Endothelial cell of umbilical vein (primary cell): ENCODE measurements at regions not wholly inside any gene's neighbourhood (a gene's known extent, or its start where the extent isn't known, plus 50 kb on each side); places are given as distances from the start of the nearest gene placed in this dataset.

Source experiments
- BruUV-seq: library from RNA; stranded (reverse); fragments of 400-500 nt; replicated peaks from 2 replicates; lab custom pipeline; 2021; lab: Mats Ljungman, UMichigan
- CTCF ChIA-PET: fragments of 300-600, 350-600 bp; sonication (Branson Sonifier 250); formaldehyde crosslinking; loops from one replicate; lab custom pipeline; 2021; ENCODE audit warnings: antibody characterized with exemption, inconsistent platforms; lab: Charles Lee
- POLR2A ChIA-PET: fragments of 300-600, 350-600 bp; sonication (Branson Sonifier 250); formaldehyde crosslinking; loops from one replicate; lab custom pipeline; 2021; ENCODE audit warnings: antibody characterized with exemption, inconsistent platforms; lab: Charles Lee
- DNase-seq: peaks from one replicate; pipeline ENCODE4 v3.0.0-alpha.2; 2011; ENCODE audit warnings: low read depth, low spot score
- FAIRE-seq: peaks from 2 replicates; lab custom pipeline; 2011; peaks lifted over from hg19 to GRCh38; lab: Jason Lieb, UNC
- H2AFZ ChIP-seq: 2 replicates; pipeline ENCODE4 v1.6.0; 2012; ENCODE audit warnings: low read depth, low read length, control low read depth, inconsistent platforms
- H3K27ac ChIP-seq: 2 replicates; pipeline ENCODE4 v1.5.1; 2011; ENCODE audit warnings: low read depth, mild to moderate bottlenecking, control low read depth, low read length, moderate library complexity; ENCODE audit not compliant: insufficient read depth
- H3K27me3 ChIP-seq, 2 experiments: 2 replicates each; pipeline versions ENCODE4 v1.6.0 to v1.6.1; 2011; ENCODE audit warnings: low read length in 2 of 2, mixed read lengths in 1 of 2; ENCODE audit not compliant: control insufficient read depth in 2 of 2, insufficient read depth in 2 of 2
- H3K36me3 ChIP-seq, 2 experiments: 2 replicates in 1 of 2; 3 replicates in 1 of 2; pipeline ENCODE4 v1.5.1; 2011; ENCODE audit warnings: low read length in 2 of 2, mild to moderate bottlenecking in 1 of 2, moderate library complexity in 1 of 2; ENCODE audit not compliant: control insufficient read depth in 2 of 2, insufficient read depth in 2 of 2; ENCODE audit errors: extremely low read depth in 1 of 2
- H3K4me1 ChIP-seq: 3 replicates; pipeline ENCODE4 v1.5.1; 2011; ENCODE audit warnings: mild to moderate bottlenecking, low read length; ENCODE audit not compliant: control insufficient read depth, insufficient read depth; ENCODE audit errors: extremely low read depth
- H3K4me2 ChIP-seq: 2 replicates; pipeline ENCODE4 v1.6.1; 2011; ENCODE audit warnings: low read length, control low read depth, mixed read lengths; ENCODE audit not compliant: insufficient read depth
- H3K4me3 ChIP-seq, 3 experiments: fragments of 200-600 bp in 1 of 3; sonication (generic), shearing (Covaris generic) in 1 of 3; replicated peaks in 1 of 3; 2 replicates each; pipeline ENCODE4 v1.5.1; 2011 to 2016; ENCODE audit warnings: control low read depth in 3 of 3, low read length in 3 of 3, mild to moderate bottlenecking in 2 of 3, inconsistent platforms in 1 of 3, low read depth in 1 of 3, moderate library complexity in 1 of 3; ENCODE audit not compliant: insufficient read depth in 1 of 3
- H3K79me2 ChIP-seq: 2 replicates; pipeline ENCODE4 v1.6.0; 2012; ENCODE audit warnings: low read length, inconsistent platforms; ENCODE audit not compliant: control insufficient read depth, insufficient read depth
- H3K9ac ChIP-seq: replicated peaks from 2 replicates; pipeline ENCODE3; 2011; ENCODE audit warnings: low read length, control low read depth; ENCODE audit not compliant: insufficient read depth; ENCODE audit errors: extremely low read depth
- H3K9me1 ChIP-seq: replicated peaks from 3 replicates; pipeline ENCODE4 v1.6.0; 2011; ENCODE audit warnings: mild to moderate bottlenecking, low read length; ENCODE audit not compliant: control insufficient read depth, insufficient read depth; ENCODE audit errors: extremely low read depth
- H3K9me3 ChIP-seq: replicated peaks from 2 replicates; pipeline ENCODE4 v1.5.1; 2012; ENCODE audit warnings: low read length, inconsistent platforms; ENCODE audit not compliant: control insufficient read depth, insufficient read depth
- H4K20me1 ChIP-seq: replicated peaks from 2 replicates; pipeline ENCODE3; 2011; ENCODE audit warnings: mild to moderate bottlenecking, low read length; ENCODE audit not compliant: control insufficient read depth, insufficient read depth; ENCODE audit errors: extremely low read depth
- CTCF ChIP-seq, 2 donors: IDR thresholded peaks; 1 replicate in 1 of 2; 2 replicates in 1 of 2; pipeline ENCODE4 v1.5.1; 2011; ENCODE audit warnings: low read length in 2 of 2, mild to moderate bottlenecking in 2 of 2, moderate library complexity in 2 of 2, control low read depth in 1 of 2, inconsistent platforms in 1 of 2, low read depth in 1 of 2; ENCODE audit not compliant: insufficient read depth in 1 of 2; ENCODE audit errors: extremely low read depth in 1 of 2
- EZH2 ChIP-seq: IDR thresholded peaks from 2 replicates; pipeline ENCODE4 v1.6.1; 2012; ENCODE audit warnings: borderline replicate concordance, low read depth, mild to moderate bottlenecking, moderate library complexity, low read length, inconsistent platforms; ENCODE audit not compliant: severe bottlenecking
- FOS ChIP-seq: IDR thresholded peaks from 2 replicates; pipeline ENCODE4 v1.6.1; 2011; ENCODE audit warnings: mild to moderate bottlenecking, low read length, moderate library complexity, borderline replicate concordance; ENCODE audit not compliant: insufficient read depth
- GATA2 ChIP-seq: IDR thresholded peaks from 2 replicates; pipeline ENCODE4 v1.7.0; 2011; ENCODE audit warnings: low read depth, mild to moderate bottlenecking, moderate library complexity, mixed read lengths, low read length; ENCODE audit not compliant: insufficient read length, insufficient read depth
- JUN ChIP-seq: IDR thresholded peaks from 2 replicates; pipeline ENCODE4 v1.6.1; 2011; ENCODE audit warnings: borderline replicate concordance, low read depth; ENCODE audit not compliant: insufficient read length, insufficient read depth
- MAX ChIP-seq: IDR thresholded peaks from 2 replicates; pipeline ENCODE4 v1.6.1; 2011; ENCODE audit not compliant: insufficient read depth, insufficient read length
- MYC ChIP-seq: IDR thresholded peaks from one replicate; pipeline ENCODE4 v1.6.1; 2011; ENCODE audit warnings: mild to moderate bottlenecking, low read depth, low read length
- POLR2A ChIP-seq: IDR thresholded peaks from 2 replicates; pipeline ENCODE4 v1.6.1; 2012; ENCODE audit warnings: low read depth, mild to moderate bottlenecking, control low read depth, low read length
- POLR2AphosphoS5 ChIP-seq: IDR thresholded peaks from 2 replicates; pipeline ENCODE4 v1.6.1; 2012; ENCODE audit warnings: low read depth, mild to moderate bottlenecking, control low read depth, low read length, moderate library complexity; ENCODE audit not compliant: insufficient read depth
- dilution Hi-C: fragments of 300-500 bp; cut with MboI; formaldehyde crosslinking; loops from one replicate; pipeline ENCODE4 v1.15.0; 2019; ENCODE audit warnings: low sequenced_read_pairs; ENCODE audit not compliant: extremely low pct_ligation_motif_present
- intact Hi-C: fragments of 100-400 bp; cut with micrococcal nuclease; formaldehyde crosslinking; loops from one replicate; pipeline ENCODE4 v1.10.0; 2022

- ChIA-PET POLR2A (no interaction called here), CTCF (no interaction called here)
- Histone ChIP-seq H4K20me1 (no peaks in the 10 kb centered on the region), H3K27me3 (no peaks in the 10 kb centered on the region), H3K79me2 (no peaks in the 10 kb centered on the region), H3K9me3 (no peaks in the 10 kb centered on the region), H2AFZ (no peak overlapping the region), H3K27ac (no peak overlapping the region), H3K4me1 (no peaks in the 10 kb centered on the region), H3K4me3 (no peak overlapping the region), H3K4me2 (no peak overlapping the region), H3K9ac (no peak overlapping the region), H3K36me3 (no peaks in the 10 kb centered on the region), H3K9me1 (no peaks in the 10 kb centered on the region)
- BruUV-seq, result no TSS peak
- dilution Hi-C loops, result no loop called here
- intact Hi-C loops, result no loop called here
- FAIRE-seq (no peak), DNase-seq (no peak)
- TF ChIP-seq MYC (no peak), GATA2 (no peak), JUN (no peak), CTCF (IDR thresholded peaks at IDR 0.05; ENCODE audit: extremely low read depth in 1 of 2, insufficient read depth in 1 of 2, low read depth in 1 of 2, low read length in 2 of 2) (no peak), POLR2A (no peak)
These were observed 1740.5 kb upstream of the AGA start for GRCh38 chr4:179182741-179183140.

GRCh38 chr4:179195887-179196286, 1753.7 kb upstream of the AGA start:
- no peak for TF ChIP-seq POLR2AphosphoS5
- TF ChIP-seq FOS, result no peak
- no peak for TF ChIP-seq MAX
- TF ChIP-seq EZH2, result no peak
- no peak for TF ChIP-seq GATA2
- TF ChIP-seq JUN, result no peak
- no peak for TF ChIP-seq POLR2A
- no peak for TF ChIP-seq MYC
- TF ChIP-seq CTCF (IDR thresholded peaks at IDR 0.05; ENCODE audit: extremely low read depth in 1 of 2, insufficient read depth in 1 of 2, low read depth in 1 of 2, low read length in 2 of 2), result no peak
- Histone ChIP-seq H3K9ac (no peak overlapping the region), H3K79me2 (no peaks in the 10 kb centered on the region), H3K4me2 (no peak overlapping the region), H3K4me1 (no peaks in the 10 kb centered on the region), H3K9me3 (peaks cover 3% of the 10 kb centered on the region), H3K27me3 (no peaks in the 10 kb centered on the region), H3K4me3 (no peak overlapping the region), H4K20me1 (no peaks in the 10 kb centered on the region), H3K9me1 (no peaks in the 10 kb centered on the region), H3K36me3 (no peaks in the 10 kb centered on the region), H3K27ac (no peak overlapping the region), H2AFZ (no peak overlapping the region)
- intact Hi-C loops, result no loop called here
- CTCF ChIA-PET, result no interaction called here
- no peak for FAIRE-seq
- DNase-seq, result no peak
- dilution Hi-C loops, result no loop called here
- POLR2A ChIA-PET, result no interaction called here
- BruUV-seq, result no TSS peak
